SK-N-SH treated with all-trans-retinoic acid at 6 μM for 48 hours (cell line): ENCODE measurements at regions not wholly inside any gene's neighbourhood (a gene's known extent, or its start where the extent isn't known, plus 50 kb on each side); places are given as distances from the start of the nearest gene placed in this dataset.
"Not testable (repeated sequence)": the region's sequence is repeated elsewhere in the genome, so short reads cannot be mapped to it uniquely, and the experiment has no call there.

Experiments
- CREB5 ChIP-seq: fragments of 250-450 bp; sonication (Bioruptor Pico); IDR thresholded peaks from 2 replicates; pipeline ENCODE4 v1.5.1; 2020; ENCODE audit warnings: low read depth, mild to moderate bottlenecking, moderate library complexity
- POU6F1 ChIP-seq: fragments of 250-450 bp; sonication (Bioruptor Pico); IDR thresholded peaks from 2 replicates; pipeline ENCODE4 v1.8.0; 2021; ENCODE audit warnings: low read depth, mild to moderate bottlenecking, moderate library complexity, borderline replicate concordance
- TCF4 ChIP-seq: fragments of 250-450 bp; sonication (Bioruptor Pico); IDR thresholded peaks from 2 replicates; pipeline ENCODE4 v1.8.0; 2021; ENCODE audit warnings: mild to moderate bottlenecking, moderate library complexity, borderline replicate concordance
- TSHZ2 ChIP-seq: fragments of 250-450 bp; sonication (Bioruptor Pico); IDR thresholded peaks from 2 replicates; pipeline ENCODE4 v1.5.0; 2020; ENCODE audit warnings: mild to moderate bottlenecking, moderate library complexity
- ZFP3 ChIP-seq: fragments of 250-450 bp; sonication (Bioruptor Pico); IDR thresholded peaks from 2 replicates; pipeline ENCODE4 v1.5.0; 2020; ENCODE audit warnings: mild to moderate bottlenecking, moderate library complexity

GRCh38 chr12:9283346-9284095 is 75.3 kb upstream of the PZP start:
- TF ChIP-seq TSHZ2 (CRISPR knock-in tag); ZFP3; POU6F1 (CRISPR knock-in tag); TCF4 (CRISPR knock-in tag); CREB5: not testable (repeated sequence)
